GM18909 (cell line): ENCODE measurements at regions not wholly inside any gene's neighbourhood (a gene's known extent, or its start where the extent isn't known, plus 50 kb on each side); places are given as distances from the start of the nearest gene placed in this dataset.

Experiments
- ATAC-seq: cut with Tn5 transposase; IDR thresholded peaks from one replicate; pipeline ENCODE4 v1.9.1; 2021; ENCODE audit warnings: mild to moderate bottlenecking; ENCODE audit not compliant: unreplicated experiment, poor library complexity

- ATAC-seq: no peak
Measured at GRCh38 chr13:73608157-73608516, 526.1 kb downstream of the KLF12 start.

DNA sequence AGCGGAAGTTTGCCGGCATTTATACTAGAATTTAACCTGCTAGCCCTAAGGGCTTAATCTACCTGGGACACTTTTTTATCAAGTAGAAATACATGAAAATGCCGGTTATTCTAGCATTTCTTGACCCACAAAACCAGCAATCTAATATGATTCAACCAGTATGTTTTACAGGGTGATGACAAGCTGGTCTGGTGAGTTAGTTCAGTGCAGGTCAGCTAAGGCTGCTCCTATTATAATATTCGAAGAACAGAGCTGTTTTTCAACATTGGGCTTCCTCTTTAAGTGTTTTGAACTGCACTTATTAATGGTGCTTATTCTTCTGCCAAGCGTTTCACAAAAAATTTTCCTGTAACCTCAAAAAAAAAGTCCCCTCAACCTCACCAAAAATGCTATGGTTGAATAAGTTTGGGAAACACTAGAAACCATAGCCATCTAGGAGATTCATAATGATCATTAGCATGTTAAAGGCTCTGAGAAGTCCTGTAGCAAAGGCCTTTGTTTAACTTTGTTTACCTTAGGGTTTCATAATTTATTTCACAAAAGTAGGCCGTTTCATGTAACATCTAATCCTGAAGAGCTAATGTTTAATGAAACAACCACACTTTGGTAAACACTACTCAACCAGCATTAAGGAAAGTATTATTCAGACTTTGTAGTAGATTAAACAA is 526.6 kb downstream of the KLF12 start:
- no peak for ATAC-seq

GRCh38 chr13:73603646-73604045 is 530.6 kb downstream of the KLF12 start:
- ATAC-seq: no peak

GRCh38 chr13:73602295-73602694 is 531.9 kb downstream of the KLF12 start:
- no peak for ATAC-seq

- no peak for ATAC-seq
Measured at GRCh38 chr13:73601708-73602107, 532.5 kb downstream of the KLF12 start.

DNA sequence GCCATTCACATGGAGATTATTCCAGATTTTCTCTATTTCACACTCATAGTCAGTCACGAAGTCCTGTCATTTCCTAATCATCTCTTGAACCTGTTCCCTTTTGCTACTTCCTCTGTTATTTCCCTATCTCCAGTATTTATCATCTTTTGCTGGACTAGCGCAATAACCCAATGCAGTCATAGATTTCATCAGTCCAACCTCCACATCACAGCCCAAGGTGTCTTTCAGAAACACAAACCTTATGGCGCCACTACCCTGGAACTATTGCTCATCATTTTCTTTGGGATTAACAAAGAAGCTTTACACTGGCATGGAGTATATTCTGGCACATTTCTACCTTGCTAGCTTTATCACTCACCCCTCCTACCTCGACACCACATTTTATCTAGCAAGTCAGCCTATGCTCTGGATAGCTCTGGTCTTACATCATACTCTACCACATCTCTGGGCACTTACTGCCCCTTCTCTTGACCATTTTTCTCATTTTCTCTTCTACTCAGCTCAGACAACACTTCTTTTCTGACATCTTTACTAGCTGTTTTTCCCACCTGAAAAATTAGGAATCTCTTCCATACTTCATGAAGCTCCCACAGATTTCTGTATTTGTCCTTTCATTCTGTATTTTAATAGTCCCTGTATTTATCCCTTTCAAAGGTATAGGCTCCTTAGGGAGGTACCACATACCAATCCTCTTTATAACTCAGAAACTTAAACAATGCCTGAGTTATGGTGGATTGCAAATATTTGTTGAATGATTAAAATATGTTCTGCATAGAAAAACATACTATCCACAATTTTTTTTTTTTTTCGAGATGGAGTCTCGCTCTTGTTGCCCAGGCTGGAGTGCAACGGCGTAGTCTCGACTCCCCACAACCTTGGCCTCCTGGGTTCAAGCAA is 534.7 kb downstream of the KLF12 start:
- ATAC-seq: no peak

GRCh38 chr13:73598020-73598712 is 536.0 kb downstream of the KLF12 start:
- ATAC-seq: no peak

DNA sequence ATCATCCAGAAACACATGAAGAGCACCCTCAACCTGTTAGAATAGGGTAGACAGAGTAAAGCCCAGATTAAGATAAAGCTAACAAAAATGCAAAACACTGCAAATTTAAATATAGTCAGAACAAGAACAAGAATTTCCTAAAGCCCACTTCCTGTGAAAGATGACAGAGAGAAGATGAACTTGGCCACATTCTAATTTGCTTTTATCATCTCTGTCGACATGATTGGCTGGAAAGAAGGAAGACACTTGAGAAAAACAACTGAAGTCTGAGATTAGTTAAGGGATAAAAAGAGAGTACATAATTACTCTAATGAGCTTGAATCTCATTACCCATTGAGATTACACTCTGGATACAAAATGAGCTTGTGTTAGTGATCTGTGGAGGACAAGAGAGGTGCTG is 537.6 kb downstream of the KLF5 start:
- ATAC-seq: no peak

DNA sequence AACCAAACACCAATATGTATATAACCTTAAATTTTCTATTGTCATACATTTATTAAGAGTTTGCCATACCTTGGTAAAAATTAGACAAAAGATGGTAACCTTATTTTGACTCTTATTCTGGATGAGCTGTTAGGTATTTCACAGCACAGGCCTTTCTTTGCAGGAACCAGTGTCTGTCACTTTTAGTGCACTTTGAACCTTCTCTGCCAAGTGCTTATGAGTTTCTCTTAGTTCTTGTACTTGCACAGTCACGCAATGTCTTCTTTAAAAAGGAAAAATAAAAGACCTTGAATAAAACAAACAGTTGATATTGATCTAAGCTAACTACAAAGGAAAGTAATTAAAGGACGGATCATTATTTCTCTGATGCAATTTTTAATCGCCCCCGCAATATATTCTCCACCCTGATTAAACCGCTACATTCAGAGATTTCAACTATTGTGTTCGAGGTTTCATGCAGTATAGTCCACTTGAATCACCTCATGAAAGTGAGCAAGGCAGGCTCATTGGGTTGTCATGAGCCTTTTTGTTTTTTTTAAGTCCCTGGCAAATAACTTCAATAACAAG is 534.5 kb downstream of the KLF5 start:
- no peak for ATAC-seq

GRCh38 chr13:73591861-73592260 is 533.1 kb downstream of the KLF5 start:
- ATAC-seq: no peak

- ATAC-seq: no peak
Measured at GRCh38 chr13:73590795-73591194, 532.0 kb downstream of the KLF5 start.

GRCh38 chr13:73585236-73585635 is 526.4 kb downstream of the KLF5 start:
- no peak for ATAC-seq

- ATAC-seq: no peak
Measured at GRCh38 chr13:73583331-73583730, 524.5 kb downstream of the KLF5 start.

GRCh38 chr13:73580513-73581267 is 521.9 kb downstream of the KLF5 start:
- ATAC-seq: no peak

DNA sequence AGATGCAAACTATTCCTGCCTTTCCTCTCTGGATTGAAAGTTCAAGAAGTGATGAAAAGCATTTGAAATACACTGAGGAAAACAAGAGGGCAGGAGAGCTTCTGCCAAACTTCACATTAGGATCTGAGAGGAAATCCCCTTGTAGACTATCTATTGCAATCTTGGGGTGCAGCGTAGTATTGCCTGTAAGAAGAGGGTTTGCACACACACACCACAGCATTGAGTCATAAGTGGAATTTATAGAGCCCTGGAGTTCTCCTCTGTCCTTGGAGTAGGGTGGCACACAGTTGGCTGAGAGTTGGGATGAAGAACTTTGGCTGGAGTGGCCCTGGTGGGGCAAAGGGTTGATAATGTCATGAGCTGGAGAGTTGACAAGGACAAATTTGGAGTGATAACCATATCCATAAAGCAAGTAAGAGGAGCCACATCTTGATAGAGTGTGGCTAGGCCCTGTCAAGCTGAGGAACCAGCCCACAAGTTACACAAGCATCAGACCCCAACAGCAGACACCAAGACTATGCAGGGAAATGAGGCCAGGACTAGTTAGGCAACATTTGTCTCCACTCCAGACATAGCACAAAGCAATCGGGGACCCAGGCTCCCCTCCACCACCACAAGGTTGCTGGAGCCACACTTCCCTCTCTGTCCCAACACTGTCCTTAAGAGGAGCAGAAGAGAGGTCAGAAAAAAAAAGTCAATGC is 520.9 kb downstream of the KLF5 start:
- no peak for ATAC-seq

DNA sequence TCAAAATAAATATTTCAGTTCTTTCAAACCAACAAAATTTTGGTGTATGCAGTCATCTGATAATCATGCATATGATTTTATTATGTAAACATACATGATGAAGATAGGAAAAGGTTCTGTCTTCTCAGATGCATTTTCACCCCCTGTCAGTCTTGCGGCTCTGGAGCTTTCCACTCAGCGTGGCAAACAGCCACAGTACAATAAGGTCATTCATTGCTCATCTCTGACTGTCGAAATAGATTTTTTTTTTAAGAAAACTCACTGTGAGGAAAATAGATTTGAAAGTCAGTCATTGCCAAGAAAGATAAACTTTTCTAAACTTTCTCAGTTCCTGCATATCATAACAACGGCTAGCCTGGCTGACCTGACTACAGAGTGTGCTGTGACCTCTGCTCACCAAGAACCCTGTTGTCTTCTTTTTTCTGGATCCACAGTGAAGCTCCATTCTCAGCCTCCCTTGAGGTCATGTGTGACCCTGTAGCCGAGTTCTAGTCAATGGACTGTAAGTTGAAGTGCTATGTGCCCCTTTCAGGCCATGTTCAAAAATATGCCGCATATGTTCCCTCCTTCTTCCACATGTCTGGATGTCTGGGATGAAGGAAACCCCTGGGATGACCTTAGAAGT is 519.6 kb downstream of the KLF5 start:
- no peak for ATAC-seq

DNA sequence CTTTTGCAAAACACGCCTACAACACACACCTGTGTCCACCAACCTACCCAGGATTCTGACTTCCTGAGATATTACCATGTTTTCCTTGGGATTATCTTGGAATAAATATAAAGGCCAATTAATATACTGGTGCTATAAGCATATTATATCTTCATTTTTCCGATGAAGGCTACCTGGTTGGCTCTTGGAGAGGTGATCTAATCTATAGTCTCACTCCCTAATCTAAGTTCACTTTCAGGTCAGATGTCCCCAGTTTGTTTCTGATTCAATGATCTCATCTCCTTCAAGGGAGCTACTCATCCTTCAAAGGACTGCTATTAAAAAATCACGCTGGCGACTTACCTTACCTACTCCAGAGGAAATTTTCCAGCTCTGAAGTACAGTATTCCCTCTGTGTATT is 517.5 kb downstream of the KLF5 start:
- no peak for ATAC-seq

GRCh38 chr13:73572824-73573223 is 514.0 kb downstream of the KLF5 start:
- no peak for ATAC-seq

DNA sequence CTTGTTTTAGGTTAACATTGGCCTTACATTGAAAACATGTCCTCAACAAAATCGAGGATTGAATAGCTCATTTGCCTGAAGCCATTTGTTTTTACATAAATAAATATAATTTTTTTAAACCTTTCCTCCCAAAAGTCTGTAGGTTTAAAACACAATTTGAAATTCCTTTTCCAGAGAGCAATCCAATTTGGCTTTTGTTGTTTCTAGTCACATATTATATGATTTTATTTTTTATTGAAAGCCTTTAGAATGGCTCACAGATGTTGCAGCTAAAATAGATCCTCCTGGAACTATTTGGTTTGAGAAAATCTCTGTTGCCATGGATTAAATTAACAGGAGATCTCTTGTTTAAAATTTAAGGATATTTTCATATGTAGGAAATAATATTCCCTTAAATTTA is 512.6 kb downstream of the KLF5 start:
- no peak for ATAC-seq
